IMR-90 (cell line): ENCODE measurements at regions not wholly inside any gene's neighbourhood (a gene's known extent, or its start where the extent isn't known, plus 50 kb on each side); places are given as distances from the start of the nearest gene placed in this dataset.

Experiments used
- ATAC-seq: fragments of 200-7000 bp; cut with Tn5 transposase; 2 replicates; pipeline ENCODE4 v1.9.1; 2020; ENCODE audit warnings: low read depth, mild to moderate bottlenecking, moderate library complexity
- BruUV-seq: library from RNA; stranded (reverse); fragments of 400-500 nt; replicated peaks from 2 replicates; lab custom pipeline; 2021; lab: Mats Ljungman, UMichigan
- CTCF ChIA-PET: fragments of 300-600 bp; formaldehyde crosslinking; extraction: SDS; loops from one replicate; lab custom pipeline; 2021; ENCODE audit warnings: antibody characterized with exemption; lab: Yijun Ruan, JAX
- POLR2A ChIA-PET: fragments of 300-600 bp; sonication (Branson Sonifier 250); formaldehyde crosslinking; loops from one replicate; lab custom pipeline; 2022; ENCODE audit warnings: antibody characterized with exemption; ENCODE audit not compliant: unreplicated experiment; lab: Charles Lee
- DNase-seq: peaks from one replicate; pipeline ENCODE4 v3.0.0; 2013
- H2AFZ ChIP-seq: replicated peaks from 2 replicates; pipeline ENCODE3; 2013; ENCODE audit warnings: low read length, mild to moderate bottlenecking; ENCODE audit not compliant: poor library complexity
- H2AK5ac ChIP-seq: 2 replicates; pipeline ENCODE4 v1.6.1; 2013; ENCODE audit warnings: low read depth, low read length, inconsistent platforms
- H2AK9ac ChIP-seq: replicated peaks from 2 replicates; pipeline ENCODE3; 2013; ENCODE audit warnings: mild to moderate bottlenecking, low read depth, low read length, moderate library complexity; ENCODE audit not compliant: poor library complexity
- H2BK120ac ChIP-seq: 2 replicates; pipeline ENCODE4 v1.6.1; 2013; ENCODE audit warnings: low read depth, low read length, inconsistent platforms
- H2BK15ac ChIP-seq: 3 replicates; pipeline ENCODE4 v1.6.1; 2013; ENCODE audit warnings: low read depth, low read length, inconsistent platforms
- H2BK20ac ChIP-seq: 2 replicates; pipeline ENCODE4 v1.6.1; 2013; ENCODE audit warnings: low read depth, mild to moderate bottlenecking, inconsistent platforms, low read length, moderate library complexity
- H2BK5ac ChIP-seq: 2 replicates; pipeline ENCODE4 v1.6.1; 2013; ENCODE audit warnings: mild to moderate bottlenecking, low read depth, low read length, inconsistent platforms; ENCODE audit not compliant: poor library complexity, severe bottlenecking
- H3K14ac ChIP-seq: replicated peaks from 2 replicates; pipeline ENCODE4 v1.6.1; 2013; ENCODE audit warnings: low read depth, low read length, inconsistent platforms
- H3K18ac ChIP-seq: 2 replicates; pipeline ENCODE4 v1.6.1; 2013; ENCODE audit warnings: low read depth, low read length, control low read depth
- H3K23ac ChIP-seq: 2 replicates; pipeline ENCODE4 v1.6.1; 2013; ENCODE audit warnings: low read depth, low read length, inconsistent platforms
- H3K27ac ChIP-seq: 2 replicates; pipeline ENCODE4 v1.5.1; 2013; ENCODE audit warnings: mild to moderate bottlenecking, control low read depth, low read length; ENCODE audit not compliant: insufficient read depth
- H3K27me3 ChIP-seq: 2 replicates; pipeline ENCODE4 v1.6.1; 2013; ENCODE audit warnings: low read length; ENCODE audit not compliant: control insufficient read depth, insufficient read depth
- H3K36me3 ChIP-seq: 2 replicates; pipeline ENCODE4 v1.6.1; 2013; ENCODE audit warnings: low read length, mixed read lengths; ENCODE audit not compliant: control insufficient read depth, insufficient read depth
- H3K4ac ChIP-seq: 2 replicates; pipeline ENCODE4 v1.6.1; 2013; ENCODE audit warnings: low read depth, low read length, inconsistent platforms
- H3K4me1 ChIP-seq: 2 replicates; pipeline ENCODE4 v1.6.1; 2013; ENCODE audit warnings: low read length, mixed read lengths; ENCODE audit not compliant: control insufficient read depth, insufficient read depth
- H3K4me2 ChIP-seq: 2 replicates; pipeline ENCODE4 v1.6.1; 2013; ENCODE audit warnings: low read depth, mild to moderate bottlenecking, control low read depth, low read length, moderate library complexity
- H3K4me3 ChIP-seq: 2 replicates; pipeline ENCODE4 v1.5.1; 2013; ENCODE audit warnings: low read depth, mild to moderate bottlenecking, control low read depth, low read length, moderate library complexity; ENCODE audit not compliant: insufficient read depth
- H3K56ac ChIP-seq: 2 replicates; pipeline ENCODE4 v1.6.1; 2013; ENCODE audit warnings: low read length, inconsistent platforms; ENCODE audit not compliant: insufficient read depth; ENCODE audit errors: extremely low read depth
- H3K79me1 ChIP-seq, 2 experiments: 2 replicates each; pipeline ENCODE4 v1.6.1; 2013; ENCODE audit warnings: low read length in 2 of 2, inconsistent platforms in 1 of 2, low read depth in 1 of 2
- H3K9ac ChIP-seq: 2 replicates; pipeline ENCODE4 v1.6.1; 2013; ENCODE audit warnings: low read depth, low read length, control low read depth
- H3K9me1 ChIP-seq: 2 replicates; pipeline ENCODE4 v1.6.1; 2013; ENCODE audit warnings: low read length, inconsistent platforms; ENCODE audit not compliant: insufficient read depth
- H3K9me3 ChIP-seq: 2 replicates; pipeline ENCODE4 v1.6.1; 2013; ENCODE audit warnings: low read length; ENCODE audit not compliant: control insufficient read depth, insufficient read depth
- H4K20me1 ChIP-seq: 2 replicates; pipeline ENCODE4 v1.6.1; 2013; ENCODE audit warnings: low read length, inconsistent platforms; ENCODE audit not compliant: insufficient read depth
- H4K5ac ChIP-seq: 2 replicates; pipeline ENCODE4 v1.6.1; 2013; ENCODE audit warnings: mild to moderate bottlenecking, low read depth, low read length, control low read depth
- H4K8ac ChIP-seq, 2 experiments: 2 replicates each; pipeline ENCODE4 v1.6.1; 2013; ENCODE audit warnings: low read depth in 2 of 2, low read length in 2 of 2, control low read depth in 1 of 2, inconsistent platforms in 1 of 2
- H4K91ac ChIP-seq: 2 replicates; pipeline ENCODE4 v1.6.1; 2013; ENCODE audit warnings: low read depth, low read length, inconsistent platforms; ENCODE audit not compliant: insufficient read depth
- BHLHE40 ChIP-seq: fragments of 150-350 bp; IDR thresholded peaks from 2 replicates; pipeline ENCODE4 v1.6.1; 2016; ENCODE audit warnings: mild to moderate bottlenecking, low read depth, low read length
- CEBPB ChIP-seq: IDR thresholded peaks from 2 replicates; pipeline ENCODE4 v1.6.1; 2012; ENCODE audit warnings: low read depth, low read length, improper control_type of control experiment
- CHD1 ChIP-seq: IDR thresholded peaks from 2 replicates; pipeline ENCODE4 v1.6.1; 2012; ENCODE audit warnings: low read depth, low read length, improper control_type of control experiment
- FOS ChIP-seq: fragments of 150-350 bp; IDR thresholded peaks from 2 replicates; pipeline ENCODE4 v1.6.1; 2016; ENCODE audit warnings: low read depth, low read length
- MAFK ChIP-seq: IDR thresholded peaks from 2 replicates; pipeline ENCODE4 v1.6.1; 2012; ENCODE audit warnings: low read depth, low read length, improper control_type of control experiment
- MAZ ChIP-seq: IDR thresholded peaks from 2 replicates; pipeline ENCODE4 v1.6.1; 2012; ENCODE audit warnings: low read depth, mild to moderate bottlenecking, low read length, improper control_type of control experiment, moderate library complexity, borderline replicate concordance
- MXI1 ChIP-seq: IDR thresholded peaks from 2 replicates; pipeline ENCODE4 v1.6.1; 2012; ENCODE audit warnings: low read depth, mild to moderate bottlenecking, low read length, moderate library complexity, borderline replicate concordance
- NFE2L2 ChIP-seq: fragments of 150-350 bp; IDR thresholded peaks from 2 replicates; pipeline ENCODE4 v1.6.1; 2016; ENCODE audit warnings: low read depth, mild to moderate bottlenecking, low read length
- POLR2A ChIP-seq: IDR thresholded peaks from 2 replicates; pipeline ENCODE4 v1.6.1; 2012; ENCODE audit warnings: mild to moderate bottlenecking, low read depth, low read length
- RAD21 ChIP-seq: IDR thresholded peaks from 2 replicates; pipeline ENCODE4 v1.6.1; 2012; ENCODE audit warnings: low read length, improper control_type of control experiment
- RCOR1 ChIP-seq: IDR thresholded peaks from 2 replicates; pipeline ENCODE4 v1.6.1; 2012; ENCODE audit warnings: mild to moderate bottlenecking, low read length, improper control_type of control experiment; ENCODE audit not compliant: insufficient replicate concordance
- RFX5 ChIP-seq: IDR thresholded peaks from 2 replicates; pipeline ENCODE4 v1.8.0; 2012; ENCODE audit warnings: low read depth, mild to moderate bottlenecking, low read length, moderate library complexity
- SMC3 ChIP-seq: fragments of 150-350 bp; IDR thresholded peaks from 2 replicates; pipeline ENCODE4 v1.6.1; 2016; ENCODE audit warnings: low read depth, mild to moderate bottlenecking, antibody characterized with exemption, low read length, moderate library complexity
- WGBS, 2 experiments: methylation state at CpG; one replicate each; pipeline versions ENCODE4 v1.1.5 to v1.1.7; 2013; ENCODE audit warnings: missing lambda C conversion rate in 2 of 2; ENCODE audit not compliant: insufficient read length in 1 of 2; ENCODE audit errors: extremely low coverage in 2 of 2; 5-methylcytosine and 5-hydroxymethylcytosine counted together
- dilution Hi-C: fragments of 300-500 bp; cut with HindIII; formaldehyde crosslinking; loops from one replicate; pipeline ENCODE4 v1.14.3; 2018; ENCODE audit warnings: low sequenced_read_pairs; ENCODE audit not compliant: unreplicated experiment
- in situ Hi-C: fragments of 300-500 bp; cut with MboI; formaldehyde crosslinking; loops from 3 replicates; pipeline ENCODE4 v1.14.3; 2019; ENCODE audit warnings: low sequenced_read_pairs, inconsistent platforms, mixed read lengths
- intact Hi-C: fragments of 100-400 bp; cut with micrococcal nuclease; formaldehyde crosslinking; loops from 2 replicates; pipeline ENCODE4 v1.10.0; 2022
- TF ChIP-seq, protein P1 (sequence below): conservative IDR thresholded peaks from 2 replicates; pipeline ENCODE4 v1.5.1; 2012; ENCODE audit warnings: mild to moderate bottlenecking, low read depth, low read length, improper control_type of control experiment
- TF ChIP-seq, protein P2 (sequence below): fragments of 150-350 bp; IDR thresholded peaks from 2 replicates; pipeline ENCODE4 v1.6.1; 2016; ENCODE audit warnings: low read depth, mild to moderate bottlenecking, low read length, moderate library complexity, borderline replicate concordance
- TF ChIP-seq, protein P3 (sequence below): fragments of 150-350 bp; IDR thresholded peaks from 2 replicates; pipeline ENCODE4 v1.6.1; 2017; ENCODE audit warnings: mild to moderate bottlenecking, antibody characterized with exemption, low read length, low read depth

DNA sequence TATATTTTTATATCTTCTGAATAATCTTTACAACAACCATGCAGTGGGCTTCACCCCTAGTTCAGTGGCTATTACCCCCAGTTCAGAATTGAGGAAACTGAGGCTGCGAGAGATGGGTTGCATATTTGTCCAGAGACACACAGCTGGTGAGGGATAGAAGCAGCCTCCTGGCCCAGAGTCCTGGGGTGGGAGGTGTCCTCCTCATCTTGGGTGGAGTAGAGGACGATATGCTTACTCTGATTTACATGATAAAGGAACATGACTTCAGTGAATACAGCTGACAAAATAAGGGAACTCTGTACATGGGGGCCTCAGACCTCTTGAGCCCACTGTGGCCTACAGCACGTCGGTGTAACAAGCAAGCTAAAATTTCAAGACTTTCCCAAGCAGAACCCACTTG is 214.7 kb downstream of the FBXO15 start:
- intact Hi-C loops = no loop called here
- 35% methylated on average over 2 of the region's 4 CpGs; no CpG with 5 or more reads in 1 of the 2 experiments for WGBS, 2 experiments

More for the DNA sequence above, 214.7 kb downstream of the FBXO15 start:
- Histone ChIP-seq H3K4me2 (no peak overlapping the region), H3K36me3 (no peaks in the 10 kb centered on the region), H2BK15ac (no peak overlapping the region), H2AK5ac (no peak overlapping the region), H3K79me1 (no peaks in the 10 kb centered on the region), H3K27me3 (peaks cover 7% of the 10 kb centered on the region; the same call in 1 of the 2 replicates), H3K56ac (no peak overlapping the region), H3K4me1 (no peaks in the 10 kb centered on the region), H4K91ac (no peak overlapping the region), H3K9me3 (no peaks in the 10 kb centered on the region), H2AFZ (no peak overlapping the region), H3K23ac (no peak overlapping the region), H3K9ac (no peak overlapping the region), H3K4me3 (no peak overlapping the region), H3K4ac (no peak overlapping the region), H4K20me1 (no peaks in the 10 kb centered on the region), H4K8ac (no peak overlapping the region), H2BK20ac (no peak overlapping the region), H2AK9ac (no peak overlapping the region), H3K27ac (no peak overlapping the region), H2BK5ac (no peak overlapping the region), H2BK120ac (no peak overlapping the region), H3K14ac (no peak overlapping the region), H4K5ac (no peak overlapping the region), H3K9me1 (no peaks in the 10 kb centered on the region), H3K18ac (no peak overlapping the region)
- TF ChIP-seq FOS = no peak
- TF ChIP-seq RCOR1 = no peak
- TF ChIP-seq CEBPB = no peak
- TF ChIP-seq SMC3 = no peak
- no peak for TF ChIP-seq MAZ
- TF ChIP-seq NFE2L2 = no peak
- no peak for TF ChIP-seq POLR2A
- no peak for TF ChIP-seq BHLHE40
- TF ChIP-seq RFX5 = no peak
- no peak for TF ChIP-seq CHD1
- TF ChIP-seq, protein P1, sequence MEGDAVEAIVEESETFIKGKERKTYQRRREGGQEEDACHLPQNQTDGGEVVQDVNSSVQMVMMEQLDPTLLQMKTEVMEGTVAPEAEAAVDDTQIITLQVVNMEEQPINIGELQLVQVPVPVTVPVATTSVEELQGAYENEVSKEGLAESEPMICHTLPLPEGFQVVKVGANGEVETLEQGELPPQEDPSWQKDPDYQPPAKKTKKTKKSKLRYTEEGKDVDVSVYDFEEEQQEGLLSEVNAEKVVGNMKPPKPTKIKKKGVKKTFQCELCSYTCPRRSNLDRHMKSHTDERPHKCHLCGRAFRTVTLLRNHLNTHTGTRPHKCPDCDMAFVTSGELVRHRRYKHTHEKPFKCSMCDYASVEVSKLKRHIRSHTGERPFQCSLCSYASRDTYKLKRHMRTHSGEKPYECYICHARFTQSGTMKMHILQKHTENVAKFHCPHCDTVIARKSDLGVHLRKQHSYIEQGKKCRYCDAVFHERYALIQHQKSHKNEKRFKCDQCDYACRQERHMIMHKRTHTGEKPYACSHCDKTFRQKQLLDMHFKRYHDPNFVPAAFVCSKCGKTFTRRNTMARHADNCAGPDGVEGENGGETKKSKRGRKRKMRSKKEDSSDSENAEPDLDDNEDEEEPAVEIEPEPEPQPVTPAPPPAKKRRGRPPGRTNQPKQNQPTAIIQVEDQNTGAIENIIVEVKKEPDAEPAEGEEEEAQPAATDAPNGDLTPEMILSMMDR = no peak
- TF ChIP-seq RAD21 = no peak
- no peak for TF ChIP-seq MXI1
- TF ChIP-seq, protein P2, sequence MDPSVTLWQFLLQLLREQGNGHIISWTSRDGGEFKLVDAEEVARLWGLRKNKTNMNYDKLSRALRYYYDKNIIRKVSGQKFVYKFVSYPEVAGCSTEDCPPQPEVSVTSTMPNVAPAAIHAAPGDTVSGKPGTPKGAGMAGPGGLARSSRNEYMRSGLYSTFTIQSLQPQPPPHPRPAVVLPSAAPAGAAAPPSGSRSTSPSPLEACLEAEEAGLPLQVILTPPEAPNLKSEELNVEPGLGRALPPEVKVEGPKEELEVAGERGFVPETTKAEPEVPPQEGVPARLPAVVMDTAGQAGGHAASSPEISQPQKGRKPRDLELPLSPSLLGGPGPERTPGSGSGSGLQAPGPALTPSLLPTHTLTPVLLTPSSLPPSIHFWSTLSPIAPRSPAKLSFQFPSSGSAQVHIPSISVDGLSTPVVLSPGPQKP = no peak
- no peak for TF ChIP-seq MAFK
- TF ChIP-seq, protein P3, sequence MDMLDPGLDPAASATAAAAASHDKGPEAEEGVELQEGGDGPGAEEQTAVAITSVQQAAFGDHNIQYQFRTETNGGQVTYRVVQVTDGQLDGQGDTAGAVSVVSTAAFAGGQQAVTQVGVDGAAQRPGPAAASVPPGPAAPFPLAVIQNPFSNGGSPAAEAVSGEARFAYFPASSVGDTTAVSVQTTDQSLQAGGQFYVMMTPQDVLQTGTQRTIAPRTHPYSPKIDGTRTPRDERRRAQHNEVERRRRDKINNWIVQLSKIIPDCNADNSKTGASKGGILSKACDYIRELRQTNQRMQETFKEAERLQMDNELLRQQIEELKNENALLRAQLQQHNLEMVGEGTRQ = no peak
- CTCF ChIA-PET = interaction anchor here (1.0 kb wide), 1 partner anchor 17 kb away, joined by 3 read pairs; no protein-coding TSS in a partner anchor
- ATAC-seq (no peak), DNase-seq (no peak)
- POLR2A ChIA-PET = no interaction called here
- dilution Hi-C loops (no loop called here), in situ Hi-C loops (no loop called here)
- no TSS peak for BruUV-seq
